ENCODE measurements at regions not wholly inside any gene's neighbourhood (a gene's known extent, or its start where the extent isn't known, plus 50 kb on each side); places are given as distances from the start of the nearest gene placed in this dataset.

- Histone ChIP-seq H4K20me1 (ENCODE audit: insufficient read depth, low read length) (no peaks in the 10 kb centered on the region), H3K9me2 (replicated peaks; ENCODE audit: insufficient read depth, low read length) (no peaks in the 10 kb centered on the region), H3K27ac (ENCODE audit: low read length) (no peak overlapping the region), H3K4me2 (ENCODE audit: low read depth, low read length) (no peak overlapping the region), H3F3A (ENCODE audit: insufficient read depth, low read length) (no peaks in the 10 kb centered on the region), H2AFZ (ENCODE audit: low read length) (no peak overlapping the region), H3K36me3 (replicated peaks; ENCODE audit: insufficient read depth, low read length) (no peaks in the 10 kb centered on the region), H3K79me2 (ENCODE audit: low read length) (no peaks in the 10 kb centered on the region), H3K9ac (ENCODE audit: low read length) (no peak overlapping the region), H3K27me3 (replicated peaks; ENCODE audit: insufficient read depth, low read length) (no peaks in the 10 kb centered on the region), H3K4me3 (ENCODE audit: low read length) (no peak overlapping the region), H3K4me1 (ENCODE audit: low read length) (no peaks in the 10 kb centered on the region), H3K9me3 (replicated peaks; ENCODE audit: insufficient read depth, low read length) (no peaks in the 10 kb centered on the region)
- TF ChIP-seq EZH2 (optimal IDR thresholded peaks at IDR 0.05; ENCODE audit: low read depth, low read length) (no peak), EZH2phosphoT487 (IDR thresholded peaks at IDR 0.05; ENCODE audit: low read length) (no peak), CTCF (IDR thresholded peaks at IDR 0.05; ENCODE audit: low read length) (no peak)
- no peak for DNase-seq
Measured at GRCh38 chr1:213617133-213617532, 370.6 kb upstream of the PROX1 start.

GRCh38 chr1:213618094-213618493 lies 369.7 kb upstream of the PROX1 start:
- Histone ChIP-seq H3F3A (ENCODE audit: insufficient read depth, low read length) (no peaks in the 10 kb centered on the region), H3K9me2 (replicated peaks; ENCODE audit: insufficient read depth, low read length) (no peaks in the 10 kb centered on the region)
- TF ChIP-seq EZH2phosphoT487 (IDR thresholded peaks at IDR 0.05; ENCODE audit: low read length) = no peak
- no peak for TF ChIP-seq EZH2 (optimal IDR thresholded peaks at IDR 0.05; ENCODE audit: low read depth, low read length)

GRCh38 chr1:213619026-213619425 lies 368.7 kb upstream of the PROX1 start:
- no peak for TF ChIP-seq EZH2phosphoT487 (IDR thresholded peaks at IDR 0.05; ENCODE audit: low read length)
- TF ChIP-seq EZH2 (optimal IDR thresholded peaks at IDR 0.05; ENCODE audit: low read depth, low read length) = no peak
- no peak for TF ChIP-seq CTCF (IDR thresholded peaks at IDR 0.05; ENCODE audit: low read length)
- no peak overlapping the region for H3K27ac ChIP-seq (ENCODE audit: low read length)
- H3K4me3 ChIP-seq (ENCODE audit: low read length) = no peak overlapping the region
- no peaks in the 10 kb centered on the region for H4K20me1 ChIP-seq (ENCODE audit: insufficient read depth, low read length)
- no peaks in the 10 kb centered on the region for H3K9me3 ChIP-seq (replicated peaks; ENCODE audit: insufficient read depth, low read length)
- no peaks in the 10 kb centered on the region for H3K9me2 ChIP-seq (replicated peaks; ENCODE audit: insufficient read depth, low read length)
- H3K9ac ChIP-seq (ENCODE audit: low read length) = no peak overlapping the region
- H3K4me1 ChIP-seq (ENCODE audit: low read length) = peaks cover 11% of the 10 kb centered on the region
- H3K79me2 ChIP-seq (ENCODE audit: low read length) = no peaks in the 10 kb centered on the region
- no peaks in the 10 kb centered on the region for H3F3A ChIP-seq (ENCODE audit: insufficient read depth, low read length)
- no peaks in the 10 kb centered on the region for H3K27me3 ChIP-seq (replicated peaks; ENCODE audit: insufficient read depth, low read length)
- H3K4me2 ChIP-seq (ENCODE audit: low read depth, low read length) = no peak overlapping the region
- H2AFZ ChIP-seq (ENCODE audit: low read length) = no peak overlapping the region
- no peaks in the 10 kb centered on the region for H3K36me3 ChIP-seq (replicated peaks; ENCODE audit: insufficient read depth, low read length)
- no peak for DNase-seq

More at GRCh38 chr1:213618094-213618493, 369.7 kb upstream of the PROX1 start:
- Histone ChIP-seq H3K79me2 (ENCODE audit: low read length) (no peaks in the 10 kb centered on the region), H4K20me1 (ENCODE audit: insufficient read depth, low read length) (no peaks in the 10 kb centered on the region), H3K9me3 (replicated peaks; ENCODE audit: insufficient read depth, low read length) (no peaks in the 10 kb centered on the region), H3K36me3 (replicated peaks; ENCODE audit: insufficient read depth, low read length) (no peaks in the 10 kb centered on the region), H3K27ac (ENCODE audit: low read length) (no peak overlapping the region), H3K4me1 (ENCODE audit: low read length) (peaks cover 9% of the 10 kb centered on the region), H2AFZ (ENCODE audit: low read length) (no peak overlapping the region), H3K27me3 (replicated peaks; ENCODE audit: insufficient read depth, low read length) (no peaks in the 10 kb centered on the region), H3K4me3 (ENCODE audit: low read length) (no peak overlapping the region), H3K9ac (ENCODE audit: low read length) (no peak overlapping the region), H3K4me2 (ENCODE audit: low read depth, low read length) (no peak overlapping the region)
- no peak for DNase-seq

- Histone ChIP-seq H3K9me2 (replicated peaks; ENCODE audit: insufficient read depth, low read length) (no peaks in the 10 kb centered on the region), H2AFZ (ENCODE audit: low read length) (no peak overlapping the region), H4K20me1 (ENCODE audit: insufficient read depth, low read length) (no peaks in the 10 kb centered on the region), H3K4me2 (ENCODE audit: low read depth, low read length) (no peak overlapping the region), H3K27ac (ENCODE audit: low read length) (no peak overlapping the region), H3K4me3 (ENCODE audit: low read length) (no peak overlapping the region), H3K27me3 (replicated peaks; ENCODE audit: insufficient read depth, low read length) (no peaks in the 10 kb centered on the region), H3K79me2 (ENCODE audit: low read length) (no peaks in the 10 kb centered on the region), H3K9me3 (replicated peaks; ENCODE audit: insufficient read depth, low read length) (no peaks in the 10 kb centered on the region), H3K36me3 (replicated peaks; ENCODE audit: insufficient read depth, low read length) (no peaks in the 10 kb centered on the region), H3K9ac (ENCODE audit: low read length) (no peak overlapping the region), H3F3A (ENCODE audit: insufficient read depth, low read length) (no peaks in the 10 kb centered on the region), H3K4me1 (ENCODE audit: low read length) (peaks cover 11% of the 10 kb centered on the region)
- TF ChIP-seq EZH2 (optimal IDR thresholded peaks at IDR 0.05; ENCODE audit: low read depth, low read length) (no peak), CTCF (IDR thresholded peaks at IDR 0.05; ENCODE audit: low read length) (no peak), EZH2phosphoT487 (IDR thresholded peaks at IDR 0.05; ENCODE audit: low read length) (no peak)
- no peak for DNase-seq
Measured at GRCh38 chr1:213621077-213621476, 366.7 kb upstream of the PROX1 start.

Measured in MM.1S (cell line).